H1 (cell line): ENCODE measurements at regions not wholly inside any gene's neighbourhood (a gene's known extent, or its start where the extent isn't known, plus 50 kb on each side); places are given as distances from the start of the nearest gene placed in this dataset.

Source experiments
- CTCF ChIA-PET: fragments of 300-600 bp; sonication (Branson Sonifier 250); formaldehyde crosslinking; loops from one replicate; lab custom pipeline; 2021; ENCODE audit not compliant: partially characterized antibody; lab: Charles Lee
- POLR2A ChIA-PET: fragments of 300-600 bp; sonication (Branson Sonifier 250); formaldehyde crosslinking; loops from one replicate; lab custom pipeline; 2021; ENCODE audit warnings: inconsistent platforms; ENCODE audit not compliant: partially characterized antibody; lab: Charles Lee
- DNase-seq, 2 experiments: peaks; one replicate each; pipeline versions ENCODE4 v3.0.0 to v3.0.0-alpha.2; 2010 to 2022; ENCODE audit warnings: low spot score in 2 of 2, low read depth in 1 of 2, mixed read lengths in 1 of 2
- FAIRE-seq: peaks from 2 replicates; lab custom pipeline; 2011; peaks lifted over from hg19 to GRCh38; lab: Jason Lieb, UNC
- H2AFZ ChIP-seq: 2 replicates; pipeline ENCODE4 v1.8.1; 2012; ENCODE audit warnings: low read length, inconsistent platforms
- H2AK5ac ChIP-seq: 2 replicates; pipeline ENCODE4 v1.6.1; 2013; ENCODE audit warnings: low read depth, low read length
- H2BK120ac ChIP-seq: replicated peaks from 2 replicates; pipeline ENCODE3; 2013; ENCODE audit warnings: low read depth, low read length, inconsistent platforms
- H2BK12ac ChIP-seq: 2 replicates; pipeline ENCODE4 v1.6.1; 2013; ENCODE audit warnings: low read depth, low read length
- H2BK15ac ChIP-seq: 2 replicates; pipeline ENCODE4 v1.6.1; 2013; ENCODE audit warnings: low read length
- H2BK20ac ChIP-seq: 2 replicates; pipeline ENCODE4 v1.6.1; 2013; ENCODE audit warnings: low read length
- H2BK5ac ChIP-seq: 2 replicates; pipeline ENCODE4 v1.6.1; 2013; ENCODE audit warnings: low read depth, low read length
- H3K14ac ChIP-seq: 2 replicates; pipeline ENCODE4 v1.6.1; 2013; ENCODE audit warnings: inconsistent platforms; ENCODE audit not compliant: insufficient read length
- H3K18ac ChIP-seq: 2 replicates; pipeline ENCODE4 v1.6.1; 2013; ENCODE audit warnings: low read length; ENCODE audit errors: extremely low read depth
- H3K23ac ChIP-seq: 2 replicates; pipeline ENCODE4 v1.6.1; 2013; ENCODE audit warnings: inconsistent platforms; ENCODE audit not compliant: insufficient read length
- H3K23me2 ChIP-seq: 2 replicates; pipeline ENCODE4 v1.6.1; 2013; ENCODE audit warnings: low read depth, low read length
- H3K27ac ChIP-seq: 2 replicates; pipeline ENCODE4 v1.6.1; 2011; ENCODE audit warnings: low read depth, low read length, inconsistent platforms
- H3K27me3 ChIP-seq, 4 experiments: replicated peaks in 1 of 4; 1 replicate in 1 of 4; 2 replicates in 3 of 4; pipeline versions ENCODE4 v1.6.1 to v1.8.1; 2011 to 2013; ENCODE audit warnings: low read length in 3 of 4, mild to moderate bottlenecking in 3 of 4, inconsistent platforms in 2 of 4, mixed read lengths in 2 of 4, moderate library complexity in 1 of 4; ENCODE audit not compliant: control insufficient read depth in 3 of 4, insufficient read depth in 3 of 4; ENCODE audit errors: extremely low read depth in 1 of 4
- H3K36me3 ChIP-seq, 4 experiments: 2 replicates each; pipeline versions ENCODE4 v1.6.1 to v1.8.1; 2011 to 2013; ENCODE audit warnings: mild to moderate bottlenecking in 4 of 4, low read length in 3 of 4, moderate library complexity in 2 of 4, control low read depth in 1 of 4, inconsistent platforms in 1 of 4; ENCODE audit not compliant: insufficient read depth in 4 of 4, control insufficient read depth in 2 of 4
- H3K4ac ChIP-seq: replicated peaks from 2 replicates; pipeline ENCODE3; 2013; ENCODE audit warnings: low read length, low read depth, mixed read lengths, inconsistent platforms; ENCODE audit not compliant: insufficient read length
- H3K4me1 ChIP-seq, 4 experiments: replicated peaks in 1 of 4; 1 replicate in 1 of 4; 2 replicates in 3 of 4; pipeline versions ENCODE4 v1.6.1 to v1.8.1; 2011 to 2013; ENCODE audit warnings: low read length in 3 of 4, inconsistent platforms in 2 of 4, mixed read lengths in 1 of 4; ENCODE audit not compliant: insufficient read depth in 4 of 4, control insufficient read depth in 3 of 4
- H3K4me2 ChIP-seq, 2 experiments: 2 replicates each; pipeline versions ENCODE4 v1.6.1 to v1.8.1; 2011 to 2013; ENCODE audit warnings: low read depth in 2 of 2, low read length in 2 of 2, control low read depth in 1 of 2, inconsistent platforms in 1 of 2, mild to moderate bottlenecking in 1 of 2; ENCODE audit not compliant: insufficient read depth in 1 of 2
- H3K4me3 ChIP-seq, 4 experiments: fragments of 200-600, 300-600 bp in 1 of 4; sonication (generic), shearing (Covaris generic), sonication (Bioruptor Twin) in 1 of 4; 2 replicates each; pipeline versions ENCODE4 v1.5.1 to v1.8.1; 2011 to 2016; ENCODE audit warnings: low read length in 4 of 4, low read depth in 3 of 4, control low read depth in 2 of 4, inconsistent platforms in 2 of 4, mild to moderate bottlenecking in 2 of 4, mixed read lengths in 1 of 4, moderate library complexity in 1 of 4; ENCODE audit not compliant: insufficient read depth in 2 of 4; ENCODE audit errors: extremely low read depth in 1 of 4
- H3K56ac ChIP-seq: replicated peaks from 2 replicates; pipeline ENCODE3; 2013; ENCODE audit warnings: low read depth, mild to moderate bottlenecking, mixed read lengths, low read length, inconsistent platforms; ENCODE audit not compliant: insufficient read length
- H3K79me1 ChIP-seq: 2 replicates; pipeline ENCODE4 v1.6.1; 2013; ENCODE audit warnings: low read depth, low read length, control low read depth
- H3K79me2 ChIP-seq, 2 experiments: 2 replicates each; pipeline versions ENCODE4 v1.6.1 to v1.8.1; 2012 to 2013; ENCODE audit warnings: low read length in 2 of 2, mild to moderate bottlenecking in 2 of 2, inconsistent platforms in 1 of 2; ENCODE audit not compliant: insufficient read depth in 2 of 2, control insufficient read depth in 1 of 2
- H3K9ac ChIP-seq, 4 experiments: replicated peaks in 1 of 4; 1 replicate in 1 of 4; 2 replicates in 3 of 4; pipeline versions ENCODE4 v1.6.1 to v1.8.1; 2011 to 2013; ENCODE audit warnings: low read depth in 3 of 4, low read length in 3 of 4, control low read depth in 2 of 4, mild to moderate bottlenecking in 2 of 4, moderate library complexity in 2 of 4, inconsistent platforms in 1 of 4; ENCODE audit errors: extremely low read depth in 1 of 4
- H3K9me3 ChIP-seq, 2 experiments: 2 replicates each; pipeline versions ENCODE4 v1.6.1 to v1.8.1; 2012 to 2013; ENCODE audit warnings: mild to moderate bottlenecking in 2 of 2, moderate library complexity in 2 of 2, control low read depth in 1 of 2, inconsistent platforms in 1 of 2, low read depth in 1 of 2, low read length in 1 of 2, mixed read lengths in 1 of 2; ENCODE audit not compliant: insufficient read depth in 2 of 2
- H4K20me1 ChIP-seq, 2 experiments: replicated peaks in 1 of 2; 2 replicates each; pipeline versions ENCODE3 to v1.8.1; 2011 to 2013; ENCODE audit warnings: inconsistent platforms in 2 of 2, low read length in 2 of 2, mild to moderate bottlenecking in 1 of 2; ENCODE audit not compliant: insufficient read depth in 2 of 2, control insufficient read depth in 1 of 2
- H4K5ac ChIP-seq: 2 replicates; pipeline ENCODE4 v1.6.1; 2013; ENCODE audit warnings: low read length, low read depth, mixed read lengths, inconsistent platforms; ENCODE audit not compliant: insufficient read length
- H4K8ac ChIP-seq: 2 replicates; pipeline ENCODE4 v1.8.0; 2013; ENCODE audit warnings: mild to moderate bottlenecking, moderate library complexity, low read length, inconsistent platforms; ENCODE audit not compliant: insufficient read depth; ENCODE audit errors: extremely low read depth
- H4K91ac ChIP-seq: replicated peaks from 2 replicates; pipeline ENCODE3; 2013; ENCODE audit warnings: low read length, mixed read lengths, inconsistent platforms; ENCODE audit not compliant: insufficient read length
- POU5F1 ChIP-seq: IDR thresholded peaks from 2 replicates; pipeline ENCODE4 v1.6.1; 2011; ENCODE audit warnings: low read depth, mild to moderate bottlenecking, low read length, moderate library complexity
- SIX5 ChIP-seq: IDR thresholded peaks from 2 replicates; pipeline ENCODE4 v1.6.1; 2011; ENCODE audit warnings: mild to moderate bottlenecking, low read depth, low read length
- TBP ChIP-seq: IDR thresholded peaks from 2 replicates; pipeline ENCODE4 v1.6.1; 2011; ENCODE audit warnings: low read depth, low read length, improper control_type of control experiment
- TEAD4 ChIP-seq: IDR thresholded peaks from 2 replicates; pipeline ENCODE4 v1.6.1; 2012; ENCODE audit warnings: low read depth, low read length, inconsistent platforms, mixed read lengths
- WGBS, 2 experiments: shearing (Covaris generic) in 1 of 2; methylation state at CpG; one replicate each; pipeline versions ENCODE4 v1.1.6 to v1.1.7; 2013 to 2015; ENCODE audit warnings: low lambda C conversion rate in 2 of 2, mixed read lengths in 2 of 2, inconsistent platforms in 1 of 2, low coverage in 1 of 2, missing lambda C conversion rate in 1 of 2; ENCODE audit not compliant: insufficient replicate concordance in 2 of 2, insufficient coverage in 1 of 2, insufficient read length in 1 of 2; ENCODE audit errors: extremely low coverage in 1 of 2, missing lambda C conversion rate in 1 of 2; 5-methylcytosine and 5-hydroxymethylcytosine counted together
- TF ChIP-seq, protein P1 (sequence below): IDR thresholded peaks from 2 replicates; pipeline ENCODE4 v1.6.1; 2012; ENCODE audit warnings: inconsistent platforms

DNA sequence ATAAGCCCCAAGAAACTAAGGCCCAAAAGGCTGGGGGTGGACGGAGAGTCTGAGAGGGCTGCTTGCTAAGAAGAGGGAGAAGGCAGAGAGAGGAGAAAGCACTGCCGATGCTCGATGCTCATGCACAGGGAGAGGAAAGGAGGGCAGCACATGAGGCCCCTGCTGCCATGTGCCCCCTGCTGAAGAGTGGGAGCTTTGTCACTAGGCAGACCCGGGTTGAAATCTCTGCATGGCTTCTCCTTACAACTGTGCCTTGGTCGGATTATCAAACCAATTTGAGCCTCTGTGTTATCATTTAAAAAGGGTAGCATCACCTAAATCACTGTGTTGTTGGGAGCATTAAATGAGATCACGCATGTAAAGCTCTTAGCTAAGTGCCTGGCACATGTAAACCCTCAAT lies 330.5 kb downstream of the NXPE2 start:
- H2BK15ac ChIP-seq: no peak overlapping the region
- no peak overlapping the region for H3K9ac ChIP-seq
- ChIA-PET POLR2A (no interaction called here), CTCF (no interaction called here)
- H2BK5ac ChIP-seq: no peak overlapping the region
- no peak for DNase-seq
- no peak overlapping the region for H2BK20ac ChIP-seq
- H3K4ac ChIP-seq: no peak overlapping the region
- no peak overlapping the region for H3K4me3 ChIP-seq
- H3K27ac ChIP-seq: no peak overlapping the region
- H3K56ac ChIP-seq: no peak overlapping the region
- no peaks in the 10 kb centered on the region for H3K36me3 ChIP-seq
- no peak overlapping the region for H2AK5ac ChIP-seq
- H3K23ac ChIP-seq: no peak overlapping the region
- no peak overlapping the region for H2BK12ac ChIP-seq
- no peaks in the 10 kb centered on the region for H3K79me2 ChIP-seq
- H3K18ac ChIP-seq: no peak overlapping the region
- no peak overlapping the region for H4K91ac ChIP-seq
- no peak for FAIRE-seq
- no peaks in the 10 kb centered on the region for H3K27me3 ChIP-seq
- no peak overlapping the region for H3K4me2 ChIP-seq
- TF ChIP-seq POU5F1 (no peak), TEAD4 (no peak), SIX5 (no peak), TBP (no peak)
- TF ChIP-seq, protein P1, sequence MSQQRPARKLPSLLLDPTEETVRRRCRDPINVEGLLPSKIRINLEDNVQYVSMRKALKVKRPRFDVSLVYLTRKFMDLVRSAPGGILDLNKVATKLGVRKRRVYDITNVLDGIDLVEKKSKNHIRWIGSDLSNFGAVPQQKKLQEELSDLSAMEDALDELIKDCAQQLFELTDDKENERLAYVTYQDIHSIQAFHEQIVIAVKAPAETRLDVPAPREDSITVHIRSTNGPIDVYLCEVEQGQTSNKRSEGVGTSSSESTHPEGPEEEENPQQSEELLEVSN: peak; percentile 54; the same call in 1 of the 2 replicates
- no peaks in the 10 kb centered on the region; a peak in 1 of 4 replicates for H3K9me3 ChIP-seq
- no peak overlapping the region for H4K8ac ChIP-seq
- H3K23me2 ChIP-seq: no peaks in the 10 kb centered on the region
- no peaks in the 10 kb centered on the region for H4K20me1 ChIP-seq
- H2BK120ac ChIP-seq: no peak overlapping the region
- H3K14ac ChIP-seq: no peak overlapping the region
- H4K5ac ChIP-seq: no peak overlapping the region
- WGBS, 2 experiments: 81% methylated on average over 6 of the region's 6 CpGs; no CpG with 5 or more reads in 1 of the 2 experiments
- no peaks in the 10 kb centered on the region for H3K4me1 ChIP-seq
- H2AFZ ChIP-seq: 0 out of 2 replicates have a peak overlapping the region, but pooled peaks have one; percentile 83
- H3K79me1 ChIP-seq: no peaks in the 10 kb centered on the region
